HG02938 (cell line): ENCODE measurements at regions not wholly inside any gene's neighbourhood (a gene's known extent, or its start where the extent isn't known, plus 50 kb on each side); places are given as distances from the start of the nearest gene placed in this dataset.

Experiments used
- ATAC-seq: cut with Tn5 transposase; IDR thresholded peaks from one replicate; pipeline ENCODE4 v1.9.1; 2021; ENCODE audit warnings: mild to moderate bottlenecking, moderate library complexity; ENCODE audit not compliant: unreplicated experiment

DNA sequence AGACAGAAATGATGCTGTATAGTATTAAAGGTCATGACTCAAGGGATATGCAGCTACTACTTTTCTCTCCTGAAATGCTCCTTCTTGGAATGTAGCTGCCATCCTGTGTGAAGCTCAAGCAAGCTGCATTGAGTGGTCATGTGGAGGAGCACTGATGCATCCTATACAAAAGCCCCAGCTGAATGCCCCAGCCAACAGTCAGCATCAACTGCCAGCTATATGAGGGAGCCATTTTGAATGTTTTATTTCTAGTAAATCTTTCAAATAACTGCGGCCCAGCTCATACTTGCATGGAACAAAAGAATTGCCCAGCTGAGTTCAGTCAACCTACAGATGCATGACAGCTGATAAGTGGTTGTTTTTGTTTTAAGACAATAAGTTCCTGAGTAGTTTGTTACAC, 165.0 kb upstream of the GEMIN8 start:
- ATAC-seq: no peak

DNA sequence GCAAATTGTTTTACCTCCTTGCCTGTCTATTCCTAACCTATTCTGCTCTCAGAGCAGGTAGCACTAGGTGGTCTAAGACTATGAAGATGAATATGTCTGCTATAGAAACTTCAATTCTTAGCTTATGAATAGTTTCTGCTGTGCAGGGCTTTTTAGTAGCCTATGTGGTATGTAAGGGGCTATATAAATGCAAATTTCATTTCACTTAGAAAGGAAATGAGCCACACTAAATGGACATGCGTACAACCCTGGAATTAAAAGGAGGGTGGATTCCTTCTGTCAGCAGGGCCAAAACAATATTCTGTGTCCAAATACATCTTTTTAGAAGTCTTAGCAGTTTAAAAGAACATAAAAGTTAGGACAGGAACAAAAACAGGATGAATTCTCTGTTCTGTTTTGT, 163.9 kb upstream of the GEMIN8 start:
- no peak for ATAC-seq

DNA sequence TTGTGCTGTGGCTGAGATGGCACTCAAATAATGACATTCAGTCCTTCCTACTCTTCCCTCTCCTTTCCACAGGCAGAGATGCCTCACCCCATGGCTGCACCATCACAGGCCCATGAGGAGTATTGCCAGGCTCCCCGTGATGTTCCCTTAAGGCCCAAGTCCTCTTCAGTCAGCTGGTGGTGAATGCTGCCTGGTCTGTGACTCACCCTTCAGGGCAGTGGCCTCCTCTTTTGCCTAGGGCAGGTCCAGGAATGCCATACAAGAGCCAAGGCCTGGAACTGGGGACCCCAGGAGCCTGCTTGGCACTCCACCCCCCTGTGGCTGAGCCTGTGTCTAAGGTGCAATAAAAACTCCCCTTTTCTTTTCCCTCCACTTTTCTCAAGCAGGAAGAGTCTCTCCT, 144.2 kb upstream of the GEMIN8 start:
- no peak for ATAC-seq

DNA sequence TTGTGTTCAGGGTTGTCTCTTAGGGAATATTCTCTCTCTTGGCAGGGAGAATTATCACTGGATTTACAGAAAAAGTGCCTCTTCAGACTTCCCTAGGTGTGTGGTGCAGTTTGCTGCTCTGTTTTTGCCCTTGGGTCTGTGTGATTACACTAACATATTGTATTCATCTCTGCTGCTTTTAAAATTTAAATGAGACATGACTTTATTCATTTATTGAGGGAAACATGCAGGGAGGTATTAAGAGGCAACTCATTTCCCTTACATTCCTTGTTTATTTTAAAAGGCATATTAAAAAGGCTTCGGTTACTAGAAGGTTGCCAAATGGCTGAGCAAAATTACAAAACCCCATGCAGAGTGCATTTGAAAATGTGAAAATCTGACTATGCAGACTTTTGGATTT, 135.1 kb upstream of the GEMIN8 start:
- ATAC-seq: no peak

DNA sequence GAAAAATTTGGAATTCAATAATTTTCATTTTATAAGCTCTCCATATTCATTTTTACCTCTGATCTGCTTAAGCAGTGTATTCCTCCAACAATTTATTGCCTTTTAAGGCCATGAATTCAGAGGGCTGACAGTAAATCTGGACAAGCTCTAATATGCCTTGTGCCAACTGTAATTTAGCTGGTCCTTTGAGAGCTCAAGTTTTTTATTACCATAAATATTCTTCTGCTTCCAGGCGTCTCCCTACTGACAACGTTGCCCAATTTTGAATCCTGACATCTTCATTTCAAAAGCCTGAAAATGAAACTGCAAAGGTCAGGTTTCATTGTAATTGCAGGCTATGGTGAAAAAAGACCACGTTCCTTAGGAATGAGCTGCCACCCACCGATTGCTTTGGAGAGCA, 95.8 kb upstream of the GEMIN8 start:
- ATAC-seq: no peak

DNA sequence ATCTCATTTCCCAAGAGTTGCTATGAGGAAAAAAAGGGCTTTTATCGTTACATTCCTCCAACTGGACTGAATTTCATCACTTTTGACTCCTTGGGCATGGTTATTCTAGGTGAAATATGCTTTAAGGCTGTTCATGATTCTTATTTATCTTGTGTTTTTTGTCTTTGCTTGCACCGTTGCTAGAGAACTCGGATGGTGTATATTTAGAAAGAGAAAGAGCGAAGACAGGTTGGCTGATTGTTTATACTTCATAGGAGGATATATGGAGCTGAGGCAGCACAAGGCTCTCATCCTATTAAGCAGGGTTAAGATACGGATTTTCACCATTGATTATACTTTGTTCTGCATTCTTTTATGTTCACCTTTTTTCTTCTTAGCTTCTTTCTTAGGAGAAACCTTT, 94.9 kb upstream of the GEMIN8 start:
- no peak for ATAC-seq

DNA sequence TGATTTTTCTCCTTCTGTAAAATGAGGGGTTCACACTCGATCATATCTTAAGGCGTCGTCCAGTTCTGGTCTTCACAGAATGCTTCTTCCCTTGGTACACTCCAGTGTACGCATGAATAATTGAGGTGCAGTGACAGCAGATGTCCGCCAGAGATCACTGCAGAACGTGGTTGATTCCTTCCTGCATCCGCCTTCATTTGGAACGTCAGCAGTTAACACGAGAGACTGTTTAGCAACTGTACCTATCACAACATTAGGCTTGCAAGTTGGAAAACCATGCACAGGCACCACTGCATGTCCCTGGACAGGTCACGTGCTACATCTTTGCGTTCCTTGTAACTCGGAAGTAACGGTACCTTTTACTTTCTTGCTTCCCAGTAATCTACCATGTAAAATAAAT, 66.0 kb upstream of the GEMIN8 start:
- ATAC-seq: peak; percentile 94

DNA sequence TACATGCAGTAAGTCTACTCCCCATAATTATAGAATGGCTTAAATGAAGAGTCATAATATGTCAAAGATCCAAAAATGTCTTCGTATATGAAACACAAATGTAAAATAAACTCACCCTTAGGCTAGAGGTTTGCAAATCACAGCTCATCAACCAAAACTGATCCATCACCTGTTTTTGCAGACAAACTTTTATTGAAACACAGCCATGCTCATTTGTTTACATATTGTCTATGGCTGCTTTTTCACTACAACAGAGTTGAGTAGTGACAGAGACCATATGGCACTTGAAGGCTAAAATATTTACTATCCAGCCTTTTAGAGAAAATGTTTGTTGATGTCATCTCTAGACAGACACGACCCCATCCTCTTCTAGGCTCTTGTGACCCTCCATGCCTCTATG, 64.5 kb upstream of the GEMIN8 start:
- no peak for ATAC-seq

DNA sequence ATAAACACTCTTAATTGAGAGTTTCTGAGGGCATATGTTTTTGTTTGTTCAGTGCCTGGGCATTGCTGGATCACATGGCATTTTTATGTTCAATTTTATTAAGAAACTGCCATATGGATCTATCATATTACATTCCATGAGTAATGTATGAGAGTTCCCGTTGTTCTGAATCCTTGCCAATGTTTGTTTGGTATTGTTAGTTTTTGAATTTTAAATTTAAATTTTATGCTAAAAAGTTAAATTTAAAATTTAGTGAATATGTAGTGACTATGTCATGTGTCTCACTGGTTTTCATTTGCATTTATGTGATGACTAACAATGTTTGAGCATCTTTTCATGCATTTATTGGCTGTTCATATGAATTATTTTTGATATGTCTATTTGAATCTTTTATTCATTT, 54.8 kb upstream of the GEMIN8 start:
- ATAC-seq: no peak

DNA sequence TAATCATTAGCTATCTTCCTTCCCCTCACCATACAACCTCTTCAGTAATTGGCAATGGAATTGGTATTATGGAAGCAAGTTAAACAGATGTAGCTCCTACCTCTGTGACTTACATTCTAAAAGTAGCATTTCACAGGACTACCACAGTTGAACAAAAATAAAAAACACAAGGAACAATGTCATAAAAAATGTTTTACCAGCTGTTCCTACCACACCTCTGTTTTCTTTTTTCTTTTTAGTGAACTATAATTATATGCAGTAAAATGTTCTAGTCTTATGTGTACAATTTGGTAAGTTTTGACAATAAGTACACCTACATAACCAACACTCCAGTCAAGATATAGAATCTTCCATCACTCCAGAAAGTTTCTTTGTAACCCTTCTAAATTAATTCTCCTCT, 54.1 kb upstream of the GEMIN8 start:
- ATAC-seq: no peak

DNA sequence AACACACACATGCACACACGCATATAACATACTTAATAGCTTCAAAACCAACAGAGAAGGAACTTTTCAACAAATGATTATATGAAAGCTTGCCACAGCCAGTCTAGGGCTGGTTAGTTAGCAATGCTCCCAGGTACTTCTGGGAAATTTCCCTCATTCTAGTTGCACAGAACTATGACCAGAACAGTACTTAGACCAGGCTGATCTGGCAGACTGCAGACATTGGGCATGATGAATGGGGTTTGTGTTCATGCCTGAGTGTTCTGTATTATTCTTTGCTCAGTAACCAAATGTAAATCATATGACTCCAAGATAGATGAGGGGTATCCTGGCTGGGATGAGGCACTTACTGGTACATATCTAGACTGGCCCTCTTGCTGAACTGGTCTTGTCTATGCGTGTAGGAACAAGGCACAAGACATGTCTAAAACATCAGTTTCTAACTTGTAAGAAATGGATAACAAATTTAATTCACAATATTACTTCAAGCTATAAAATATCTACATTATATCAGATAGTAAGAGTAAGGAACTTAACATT, 50.3 kb upstream of the GEMIN8 start:
- ATAC-seq: no peak
